ENCODE measurements at regions not wholly inside any gene's neighbourhood (a gene's known extent, or its start where the extent isn't known, plus 50 kb on each side); places are given as distances from the start of the nearest gene placed in this dataset.

- TF ChIP-seq CTCF (IDR thresholded peaks at IDR 0.05): no peak
- no peak for TF ChIP-seq POLR2A (IDR thresholded peaks at IDR 0.05)
- TF ChIP-seq POLR2AphosphoS5 (IDR thresholded peaks at IDR 0.05): no peak
- no peak for TF ChIP-seq EP300 (IDR thresholded peaks at IDR 0.05; ENCODE audit: low read depth)
These were observed 225.4 kb upstream of the UBE2E2 start for GRCh38 chr3:22977650-22978289.
